NCI-H128 (cell line): ENCODE measurements at regions not wholly inside any gene's neighbourhood (a gene's known extent, or its start where the extent isn't known, plus 50 kb on each side); places are given as distances from the start of the nearest gene placed in this dataset.
"Not testable (repeated sequence)": the region's sequence is repeated elsewhere in the genome, so short reads cannot be mapped to it uniquely, and the experiment has no call there.

Source experiments
- DNase-seq: peaks from one replicate; lab custom pipeline; 2025; ENCODE audit not compliant: unreplicated experiment; lab: John Stamatoyannopoulos, UW

DNA sequence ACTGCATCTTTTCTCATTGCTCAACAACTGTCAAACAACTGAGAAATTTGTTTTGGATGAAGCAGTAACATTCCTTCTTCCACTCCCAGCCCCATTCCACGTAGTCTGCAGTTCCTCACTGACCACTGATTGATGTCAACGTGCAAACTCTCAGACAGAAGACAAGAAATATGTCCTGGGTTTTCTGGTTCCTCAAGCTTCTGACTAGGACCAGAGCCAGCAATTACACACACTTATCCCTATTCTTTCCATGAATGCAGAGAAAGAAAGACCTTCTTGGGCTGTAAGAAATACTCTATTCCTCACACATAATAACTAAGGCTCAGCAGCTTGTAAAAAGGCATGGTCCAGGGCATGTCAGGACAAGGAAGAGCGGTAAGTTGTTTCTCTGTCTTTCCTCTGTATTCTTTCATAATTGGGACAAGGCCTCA, 790.1 kb upstream of the SLC35B3 start:
- DNase-seq: no peak

DNA sequence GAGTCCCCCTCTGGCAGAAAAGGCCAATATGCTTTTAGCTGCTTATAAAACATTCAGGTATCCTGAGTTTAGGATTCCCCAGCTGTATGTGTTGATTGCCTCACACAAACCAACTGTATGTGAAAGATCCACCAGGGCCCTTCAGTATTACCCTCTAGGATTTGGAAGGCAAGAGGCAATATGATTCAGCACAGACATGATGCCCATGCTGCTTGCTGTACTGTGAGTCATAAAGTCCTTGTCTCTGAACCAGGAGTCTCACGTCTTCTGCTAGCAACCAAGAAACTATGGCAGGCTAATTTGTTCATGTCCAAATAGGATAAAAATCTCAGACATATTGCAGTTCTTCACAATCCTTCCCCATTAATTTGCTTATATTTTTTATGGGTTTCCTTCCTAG, 789.2 kb upstream of the SLC35B3 start:
- DNase-seq: no peak

DNA sequence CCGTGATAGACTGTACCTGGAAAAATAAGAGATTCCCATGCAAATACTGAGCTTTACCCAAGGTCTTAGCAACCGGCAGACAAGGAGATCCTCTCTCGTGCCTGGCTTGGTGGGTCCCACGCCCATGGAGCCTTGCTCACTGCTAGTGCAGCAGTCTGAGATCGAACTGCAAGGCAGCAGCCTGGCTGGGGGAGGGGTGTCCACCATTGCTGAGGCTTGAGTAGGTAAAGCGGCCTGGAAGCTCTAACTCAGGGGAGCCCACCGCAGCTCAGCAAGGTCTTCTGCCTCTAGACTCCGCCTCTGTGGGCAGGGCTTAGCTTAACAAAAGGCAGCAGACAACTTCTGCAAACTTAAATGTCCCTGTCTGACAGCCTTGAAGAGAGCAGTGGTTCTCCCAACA, 778.4 kb upstream of the SLC35B3 start:
- DNase-seq: not testable (repeated sequence)

DNA sequence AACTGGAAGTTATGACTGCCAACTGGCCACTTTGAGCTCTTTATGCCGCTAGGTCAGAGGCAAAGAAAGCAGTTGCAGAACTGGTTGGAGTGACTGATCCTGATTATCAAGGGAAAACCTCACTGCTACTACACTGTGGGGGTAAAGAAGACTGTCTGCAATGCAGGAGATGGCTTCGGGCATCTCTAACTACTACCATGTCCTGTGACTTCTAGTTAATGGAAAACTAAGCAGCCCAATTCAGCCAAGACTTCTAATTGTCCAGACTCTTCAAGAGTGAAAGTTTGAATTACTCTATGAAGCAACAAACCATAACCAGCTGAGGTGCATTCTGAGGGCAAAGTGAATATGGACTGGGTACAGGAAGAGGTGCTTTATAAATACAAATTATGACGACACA, 773.6 kb upstream of the SLC35B3 start:
- no peak for DNase-seq

DNA sequence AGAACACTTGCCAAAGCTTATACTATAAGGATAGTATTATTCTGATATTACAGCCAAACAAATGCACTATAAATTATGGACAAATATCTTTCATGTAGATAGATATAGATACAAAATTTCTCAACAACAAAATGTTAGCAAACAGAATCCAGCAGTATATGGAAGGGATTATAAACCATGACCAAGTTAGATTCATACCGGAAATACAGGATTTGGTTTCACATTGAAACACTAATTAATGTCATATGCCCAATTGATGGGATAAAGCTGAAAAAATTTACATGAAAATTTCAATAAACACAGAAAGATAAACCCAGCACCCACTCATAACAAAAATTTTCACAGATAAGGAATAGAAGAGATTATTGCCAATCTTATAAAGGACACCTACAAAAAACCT, 770.3 kb upstream of the SLC35B3 start:
- no peak for DNase-seq

DNA sequence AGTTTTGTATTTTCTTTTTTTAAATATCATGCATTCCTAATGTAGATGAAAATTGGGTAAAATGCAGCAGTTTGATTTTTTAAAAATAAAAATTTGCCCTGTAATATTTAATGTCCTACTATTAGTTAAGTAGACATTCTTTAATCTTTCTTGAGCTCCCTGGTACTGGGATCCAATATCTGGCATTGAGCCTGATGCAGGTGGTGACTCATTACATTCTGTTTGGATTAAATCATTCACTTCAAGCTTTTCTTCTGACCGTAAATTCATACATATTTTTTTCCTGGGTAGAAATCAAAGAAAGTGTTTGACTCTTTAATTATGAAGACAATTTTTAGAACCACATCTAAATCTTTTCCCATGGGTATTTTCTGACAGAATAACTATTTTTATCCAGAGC, 768.8 kb upstream of the SLC35B3 start:
- DNase-seq: no peak

DNA sequence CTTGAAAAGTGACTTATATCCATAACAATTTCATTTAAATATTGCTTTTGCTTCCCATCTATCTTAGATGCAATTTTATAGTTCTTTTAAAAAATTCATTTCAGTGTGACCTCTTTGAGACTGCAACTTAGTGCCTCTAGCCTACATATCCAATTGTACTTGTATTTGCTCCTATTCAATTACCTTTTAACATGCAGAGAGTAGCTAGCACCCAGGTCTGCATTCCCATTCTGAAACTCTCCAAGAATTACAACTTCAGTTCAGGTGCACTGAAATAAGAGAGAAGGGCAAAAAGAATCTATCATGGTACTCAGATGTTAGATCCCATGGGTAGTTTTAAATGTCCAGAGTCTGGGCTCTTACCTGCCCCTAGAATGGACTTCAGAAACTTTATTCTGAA, 765.4 kb upstream of the SLC35B3 start:
- DNase-seq: no peak

DNA sequence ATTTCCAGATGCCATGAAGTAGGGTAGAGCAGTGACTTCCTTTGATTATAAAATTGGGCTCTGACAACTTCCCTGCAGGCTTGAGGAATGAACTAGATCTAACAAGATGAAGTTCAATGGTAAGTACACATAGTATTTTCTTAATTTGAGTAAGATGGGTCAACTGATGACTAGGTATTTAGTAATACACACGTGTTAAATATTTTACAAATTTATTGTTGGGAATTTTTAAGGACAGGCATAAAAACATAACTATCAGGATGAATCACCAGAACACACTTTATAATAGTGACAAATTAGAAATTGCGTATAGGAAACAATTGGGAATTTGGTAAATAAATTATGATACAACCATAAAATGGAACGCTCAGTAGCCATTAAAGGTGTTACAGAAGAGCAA, 762.4 kb upstream of the SLC35B3 start:
- DNase-seq: no peak

DNA sequence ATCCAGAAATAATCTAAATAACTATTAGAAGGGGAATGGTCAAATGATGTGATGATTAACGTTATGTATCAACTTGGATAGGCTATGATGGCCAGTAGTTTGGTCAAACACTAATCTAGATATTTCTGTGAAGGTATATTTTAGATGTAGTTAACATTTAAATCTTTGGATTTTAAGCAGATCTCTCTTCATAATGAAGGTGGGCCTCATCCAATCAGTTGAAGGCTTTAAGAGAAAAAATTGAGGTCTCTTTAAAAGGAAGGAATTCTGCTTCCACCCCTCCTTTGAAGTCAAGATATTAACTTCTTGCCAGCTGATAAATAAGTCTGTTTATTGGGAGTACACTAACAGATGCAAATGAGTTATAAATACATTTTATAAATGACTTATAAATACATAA, 760.0 kb upstream of the SLC35B3 start:
- DNase-seq: no peak

DNA sequence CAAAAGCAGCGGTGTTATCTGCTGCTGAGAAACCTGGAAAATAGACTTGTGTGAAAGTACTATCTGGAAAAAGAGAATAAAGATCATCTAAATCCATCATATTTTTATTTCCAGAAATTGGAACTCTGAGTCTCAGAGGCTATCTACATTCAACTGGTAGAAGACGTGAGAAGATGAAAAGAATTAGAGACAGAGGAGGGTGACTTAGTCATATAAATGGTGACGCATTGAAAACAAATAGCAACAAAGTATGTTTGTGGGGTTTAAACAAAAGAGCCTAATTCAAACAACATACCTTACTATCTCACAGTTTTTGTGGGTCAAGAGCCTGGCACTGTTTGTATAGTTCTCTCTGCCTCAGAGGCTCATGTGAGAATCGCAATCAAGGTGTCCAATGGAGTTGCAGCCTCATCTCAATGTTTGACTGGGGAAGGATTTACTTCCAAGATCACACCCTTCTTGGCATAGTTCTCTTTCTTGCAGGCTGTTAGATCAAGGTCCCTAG, 757.1 kb upstream of the SLC35B3 start:
- no peak for DNase-seq

DNA sequence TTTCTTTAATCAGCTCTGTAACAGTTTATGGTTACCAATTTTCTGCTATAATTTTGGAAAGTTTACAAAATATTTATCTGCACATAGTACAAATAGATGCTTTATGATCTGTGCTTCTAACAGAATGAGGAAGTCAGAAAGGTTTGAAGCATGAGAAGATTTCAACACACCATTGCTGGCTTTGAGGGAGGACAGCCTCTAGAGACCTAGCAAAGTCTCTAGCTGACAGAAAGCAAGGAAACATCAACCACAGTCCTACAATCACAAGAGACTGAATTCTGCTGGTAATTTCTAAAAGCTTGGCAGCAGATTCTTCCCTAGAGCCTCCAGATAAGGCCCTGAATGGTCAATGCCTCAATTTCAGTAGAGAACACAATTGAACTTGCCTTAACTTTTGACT, 750.8 kb upstream of the SLC35B3 start:
- no peak for DNase-seq

DNA sequence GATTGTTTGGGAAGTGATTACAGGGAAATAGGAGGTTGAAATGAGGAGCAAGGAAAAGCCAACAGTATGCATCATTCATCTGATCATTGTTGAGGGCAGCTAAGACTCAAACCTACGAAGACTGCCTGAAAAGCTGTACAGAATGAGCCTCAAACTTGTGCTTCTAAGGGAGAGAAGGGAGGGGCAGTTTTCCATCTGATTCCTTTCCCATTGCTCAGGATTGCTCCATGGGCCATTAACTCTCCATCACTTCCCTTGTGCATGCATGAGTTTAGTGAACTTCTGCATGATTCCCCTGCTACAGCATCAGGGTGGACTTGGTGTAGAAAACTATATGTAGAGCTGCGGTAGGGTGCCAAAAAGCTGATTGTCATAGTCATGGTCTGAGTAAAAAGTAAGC, 742.7 kb upstream of the SLC35B3 start:
- no peak for DNase-seq

DNA sequence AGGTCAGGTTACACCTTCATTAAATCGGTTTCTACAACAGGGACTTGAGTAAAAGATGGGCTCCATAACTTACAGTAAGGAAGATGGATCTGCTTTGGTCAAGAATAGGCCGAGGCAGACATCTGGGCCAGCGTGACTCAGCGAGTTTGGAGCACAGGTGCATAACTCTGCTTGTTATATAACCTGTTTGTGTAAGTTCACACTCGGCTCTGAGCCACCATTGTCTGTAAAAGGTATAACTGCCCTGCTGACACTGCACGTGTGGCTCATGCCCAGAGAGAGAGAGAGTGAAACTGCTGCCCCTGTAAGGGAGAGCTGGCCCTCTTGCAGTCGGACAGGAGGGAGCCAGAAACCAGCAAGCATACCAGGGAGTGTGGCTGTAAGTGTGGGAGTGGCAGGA, 737.9 kb upstream of the SLC35B3 start:
- no peak for DNase-seq

DNA sequence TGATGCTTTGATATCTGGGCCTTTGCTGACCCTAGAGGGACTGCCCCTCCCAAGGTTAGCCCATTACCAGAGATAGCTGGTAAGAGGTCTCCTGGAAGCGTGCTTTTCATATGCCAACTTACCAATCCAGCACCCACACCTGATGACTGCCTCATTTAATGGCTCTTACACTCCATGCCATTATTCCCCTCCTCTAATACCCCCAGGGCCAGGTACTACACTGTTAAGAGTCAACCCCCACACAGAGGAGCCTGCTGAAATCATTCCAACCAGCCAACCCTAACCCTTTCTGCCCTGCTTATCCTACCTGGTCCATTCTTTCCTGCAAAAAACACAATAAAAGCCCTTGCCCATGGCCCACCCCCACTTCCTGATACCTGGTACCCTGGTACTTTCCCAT, 736.8 kb upstream of the SLC35B3 start:
- DNase-seq: no peak

DNA sequence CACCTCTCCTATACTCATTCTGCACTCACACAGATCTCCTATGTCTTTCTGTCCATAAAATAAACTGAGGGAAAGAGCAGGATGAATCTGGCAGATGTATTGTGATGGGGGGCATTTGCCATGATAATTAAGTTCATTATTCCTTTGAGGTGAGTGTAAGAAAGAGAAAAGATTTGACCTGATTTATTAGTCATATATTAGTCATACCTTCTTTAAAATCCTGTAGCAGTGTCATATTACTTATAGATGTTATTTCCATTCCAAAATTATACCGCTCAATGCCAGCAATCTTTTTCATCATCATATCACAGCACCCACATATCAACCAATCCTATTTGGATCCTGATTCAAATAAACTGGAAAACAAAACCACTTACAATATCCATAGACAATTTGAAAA, 733.3 kb upstream of the SLC35B3 start:
- no peak for DNase-seq

DNA sequence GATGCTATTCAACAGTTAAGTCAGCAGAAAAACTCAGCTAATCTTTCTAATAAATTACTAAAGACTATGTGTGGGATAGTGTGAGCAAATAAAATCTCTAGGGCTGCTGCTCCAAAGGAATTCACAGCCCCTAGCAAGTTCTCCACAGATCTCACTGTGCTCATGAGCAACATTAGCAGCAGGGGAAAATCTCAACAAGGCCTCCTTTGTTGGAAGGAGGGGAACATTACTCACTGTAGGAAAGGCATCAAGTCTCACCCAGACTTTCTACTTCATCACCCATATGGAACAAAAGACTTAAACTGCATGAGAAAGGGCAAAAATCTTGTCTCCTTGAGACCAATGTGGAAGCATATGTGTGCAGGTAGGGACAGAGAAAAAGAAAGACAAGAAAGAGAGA, 726.4 kb upstream of the SLC35B3 start:
- DNase-seq: no peak

DNA sequence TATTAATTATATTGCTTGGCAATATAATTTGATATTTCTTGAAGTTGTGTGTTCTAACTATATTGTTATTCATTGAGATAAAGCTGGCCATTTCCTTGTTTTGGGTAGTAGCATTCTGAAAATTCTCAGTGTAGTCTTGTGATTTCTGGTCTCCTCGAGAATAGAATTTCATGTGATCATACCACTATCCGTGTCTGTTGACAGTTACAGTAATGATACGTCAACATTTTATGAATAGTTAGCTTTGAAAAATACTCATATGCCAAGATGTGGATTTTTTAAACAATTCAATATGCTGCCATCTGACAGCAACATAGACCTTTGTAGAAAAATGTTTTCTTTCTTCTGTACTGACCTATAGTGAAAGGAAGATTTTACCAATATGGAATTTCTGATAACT, 723.7 kb upstream of the SLC35B3 start:
- no peak for DNase-seq

DNA sequence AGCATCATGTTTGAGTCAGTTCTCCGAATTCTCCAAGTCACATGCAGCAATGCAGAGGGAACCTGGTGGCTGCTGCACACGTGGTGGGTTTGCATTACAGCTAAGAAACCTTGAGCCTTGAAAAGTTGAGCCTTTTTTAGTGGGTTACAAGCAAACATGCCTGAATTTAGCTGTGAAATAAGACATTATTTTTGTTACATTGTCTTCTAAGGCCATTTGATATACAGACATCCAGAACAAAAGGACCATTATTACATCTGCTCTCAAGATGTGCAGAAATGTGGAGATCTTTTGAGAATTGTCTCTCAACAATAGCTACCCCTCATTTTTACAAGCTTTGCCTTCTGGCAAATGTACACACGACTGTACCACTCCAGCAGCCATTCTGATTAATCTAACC, 720.5 kb upstream of the SLC35B3 start:
- DNase-seq: no peak

DNA sequence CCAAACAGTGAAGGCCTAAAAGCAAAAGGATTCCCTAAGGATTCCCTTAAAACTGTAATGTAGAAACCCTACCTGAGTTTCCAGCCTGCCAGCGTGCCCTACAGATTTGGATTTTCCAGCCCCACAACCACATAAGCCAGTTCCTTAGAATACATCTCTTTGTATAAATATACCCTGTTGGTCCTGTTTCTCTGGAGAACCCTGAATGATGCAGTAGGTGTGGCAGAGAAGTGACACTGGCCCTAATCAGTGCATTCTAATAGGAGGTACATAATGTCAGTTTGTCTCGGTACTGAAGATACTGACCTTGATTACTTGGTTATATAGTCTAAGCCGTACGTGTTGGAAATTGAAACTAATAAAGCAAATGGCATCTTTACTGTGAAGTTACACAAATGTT, 707.8 kb upstream of the SLC35B3 start:
- DNase-seq: no peak

DNA sequence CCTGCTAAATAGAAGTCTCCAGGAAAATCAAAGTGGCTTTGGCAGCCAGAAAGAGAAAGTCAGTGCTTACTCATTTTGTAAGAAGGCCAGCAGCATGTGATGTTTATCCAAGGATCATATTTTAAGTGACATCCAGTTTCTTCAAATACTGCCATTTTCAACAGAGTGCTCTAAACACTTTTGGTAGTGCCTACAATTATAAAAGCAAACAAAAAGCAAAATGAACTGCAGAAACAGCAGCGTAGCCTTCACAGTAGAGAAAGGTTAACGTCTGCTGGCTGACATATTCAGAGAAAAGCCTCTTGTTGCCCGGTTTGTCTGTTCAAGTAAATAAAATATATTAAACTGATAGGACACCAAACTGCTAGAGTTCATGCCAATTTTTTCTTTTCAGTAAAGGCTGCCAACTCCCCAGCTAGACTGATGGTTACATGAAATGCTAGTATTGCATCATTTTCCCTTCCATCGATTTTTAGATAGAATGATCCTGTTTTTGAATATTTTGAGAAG, 705.7 kb upstream of the SLC35B3 start:
- no peak for DNase-seq

DNA sequence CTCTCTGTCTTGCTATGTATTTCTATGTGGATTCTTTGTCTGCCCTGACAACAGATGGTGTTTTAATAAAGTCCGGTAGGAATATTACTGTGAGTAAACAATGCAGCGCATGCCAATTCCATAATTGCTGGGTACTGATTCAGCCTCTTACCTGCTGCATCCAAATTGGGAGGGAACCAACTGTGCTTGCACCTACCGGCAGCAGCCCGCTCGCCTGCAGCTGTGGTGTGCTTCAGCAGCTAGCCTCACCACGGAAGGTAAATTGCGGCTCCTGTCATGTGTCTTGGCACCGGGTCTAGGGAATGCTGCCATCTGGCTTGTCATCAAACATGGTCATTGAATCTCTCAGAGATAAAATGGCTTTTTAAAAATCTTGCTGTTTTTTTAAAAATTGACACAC, 704.8 kb upstream of the SLC35B3 start:
- peak; percentile 61 for DNase-seq

DNA sequence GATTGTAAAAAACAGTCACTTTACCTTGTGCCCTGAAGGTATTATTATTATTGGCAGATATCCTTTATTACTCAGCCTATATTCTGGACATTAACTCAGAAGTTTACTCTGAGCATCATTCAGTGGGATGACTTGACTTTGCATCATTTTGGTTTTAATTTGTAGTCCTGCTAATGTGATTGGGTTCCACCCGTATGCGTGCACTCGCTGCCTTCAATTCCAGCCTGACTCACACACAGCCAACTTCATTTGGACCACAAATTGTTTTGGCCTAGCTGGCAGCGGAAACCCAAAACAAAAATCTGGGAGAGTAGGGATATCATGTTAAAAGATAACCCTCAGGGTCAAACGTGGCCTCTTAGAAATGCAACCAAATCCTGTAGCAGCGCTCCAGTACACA, 704.4 kb upstream of the SLC35B3 start:
- no peak for DNase-seq

DNA sequence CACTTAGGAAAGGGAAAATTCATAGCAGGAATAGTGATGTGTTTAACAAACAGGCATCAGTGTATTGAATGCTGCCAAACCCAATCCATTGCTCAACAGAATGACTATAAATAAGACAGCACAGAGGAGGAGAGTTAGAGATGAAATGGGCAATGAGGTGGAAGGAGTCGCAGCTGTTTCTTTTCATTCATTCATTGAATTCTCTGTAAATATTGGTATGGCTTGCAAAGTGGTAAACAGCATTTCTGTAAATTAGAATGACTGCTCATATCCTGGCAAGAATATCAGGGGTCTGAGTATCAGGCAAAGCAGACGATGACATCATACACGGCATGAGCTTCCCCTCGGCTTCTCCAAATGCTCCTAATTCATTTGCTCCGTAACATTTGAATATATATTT, 703.6 kb upstream of the SLC35B3 start:
- no peak for DNase-seq
